ENCODE measurements at regions not wholly inside any gene's neighbourhood (a gene's known extent, or its start where the extent isn't known, plus 50 kb on each side); places are given as distances from the start of the nearest gene placed in this dataset.

- no peaks in the 10 kb centered on the region for H3K9me3 ChIP-seq
Measured at GRCh38 chr15:85934691-85935090, 140.0 kb upstream of the KLHL25 start.

GRCh38 chr15:85935182-85935581 lies 140.5 kb upstream of the KLHL25 start:
- H3K36me3 ChIP-seq (ENCODE audit: low read depth) = no peaks in the 10 kb centered on the region
- ATAC-seq (no peak), DNase-seq (no peak)
- TF ChIP-seq, protein P1, sequence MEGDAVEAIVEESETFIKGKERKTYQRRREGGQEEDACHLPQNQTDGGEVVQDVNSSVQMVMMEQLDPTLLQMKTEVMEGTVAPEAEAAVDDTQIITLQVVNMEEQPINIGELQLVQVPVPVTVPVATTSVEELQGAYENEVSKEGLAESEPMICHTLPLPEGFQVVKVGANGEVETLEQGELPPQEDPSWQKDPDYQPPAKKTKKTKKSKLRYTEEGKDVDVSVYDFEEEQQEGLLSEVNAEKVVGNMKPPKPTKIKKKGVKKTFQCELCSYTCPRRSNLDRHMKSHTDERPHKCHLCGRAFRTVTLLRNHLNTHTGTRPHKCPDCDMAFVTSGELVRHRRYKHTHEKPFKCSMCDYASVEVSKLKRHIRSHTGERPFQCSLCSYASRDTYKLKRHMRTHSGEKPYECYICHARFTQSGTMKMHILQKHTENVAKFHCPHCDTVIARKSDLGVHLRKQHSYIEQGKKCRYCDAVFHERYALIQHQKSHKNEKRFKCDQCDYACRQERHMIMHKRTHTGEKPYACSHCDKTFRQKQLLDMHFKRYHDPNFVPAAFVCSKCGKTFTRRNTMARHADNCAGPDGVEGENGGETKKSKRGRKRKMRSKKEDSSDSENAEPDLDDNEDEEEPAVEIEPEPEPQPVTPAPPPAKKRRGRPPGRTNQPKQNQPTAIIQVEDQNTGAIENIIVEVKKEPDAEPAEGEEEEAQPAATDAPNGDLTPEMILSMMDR (IDR thresholded peaks at IDR 0.05) = no peak
- H3K9me3 ChIP-seq = no peaks in the 10 kb centered on the region
- H3K4me1 ChIP-seq (ENCODE audit: low read depth) = no peaks in the 10 kb centered on the region
- intact Hi-C loops (cut with DNase I, micrococcal nuclease) = no loop called here
- H3K4me3 ChIP-seq = no peak overlapping the region

More at GRCh38 chr15:85934691-85935090, 140.0 kb upstream of the KLHL25 start:
- DNase-seq = no peak
- intact Hi-C loops (cut with DNase I, micrococcal nuclease) = no loop called here
- Histone ChIP-seq H3K4me3 (no peak overlapping the region), H3K36me3 (ENCODE audit: low read depth) (no peaks in the 10 kb centered on the region), H3K4me1 (ENCODE audit: low read depth) (no peaks in the 10 kb centered on the region)
- ATAC-seq = no peak
- TF ChIP-seq, protein P1 (IDR thresholded peaks at IDR 0.05) = no peak

GRCh38 chr15:85937661-85938060 lies 142.0 kb upstream of the AGBL1 start:
- DNase-seq (no peak), ATAC-seq (no peak)
- TF ChIP-seq, protein P1 (IDR thresholded peaks at IDR 0.05) = no peak
- H3K36me3 ChIP-seq (ENCODE audit: low read depth) = no peaks in the 10 kb centered on the region
- H3K4me1 ChIP-seq (ENCODE audit: low read depth) = no peaks in the 10 kb centered on the region
- H3K9me3 ChIP-seq = no peaks in the 10 kb centered on the region
- H3K4me3 ChIP-seq = no peak overlapping the region
- intact Hi-C loops (cut with DNase I, micrococcal nuclease) = no loop called here

- no peak for ATAC-seq
Measured at GRCh38 chr15:85941186-85941855, 138.3 kb upstream of the AGBL1 start.

DNA sequence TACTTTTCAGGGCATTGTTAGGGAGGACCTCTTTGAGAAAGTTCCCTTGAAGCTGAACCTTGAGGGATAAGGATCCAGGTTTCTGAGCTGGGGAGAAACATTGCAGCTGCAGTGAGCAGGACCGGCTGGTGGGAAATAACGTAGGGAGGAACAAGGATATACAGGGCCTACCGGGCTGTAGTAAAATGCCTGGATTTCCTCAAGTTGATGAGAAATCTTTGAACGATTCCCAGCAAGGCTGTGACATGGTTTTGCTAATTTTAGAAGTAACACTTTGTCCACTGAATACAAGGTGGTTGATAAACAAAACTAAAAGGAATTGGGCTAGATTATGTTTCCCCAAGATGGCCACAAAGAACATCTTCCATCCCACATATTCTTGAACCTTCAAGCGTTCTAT lies 137.0 kb upstream of the AGBL1 start:
- no peak for ATAC-seq
- Histone ChIP-seq H3K36me3 (ENCODE audit: low read depth) (no peaks in the 10 kb centered on the region), H3K4me1 (ENCODE audit: low read depth) (no peaks in the 10 kb centered on the region), H3K4me3 (no peak overlapping the region), H3K9me3 (no peaks in the 10 kb centered on the region)
- no peak for DNase-seq
- TF ChIP-seq, protein P1 (IDR thresholded peaks at IDR 0.05) = no peak
- intact Hi-C loops (cut with DNase I, micrococcal nuclease) = no loop called here

More at GRCh38 chr15:85941186-85941855, 138.3 kb upstream of the AGBL1 start:
- no peaks in the 10 kb centered on the region for H3K36me3 ChIP-seq (ENCODE audit: low read depth)
- intact Hi-C loops (cut with DNase I, micrococcal nuclease) = no loop called here
- no peaks in the 10 kb centered on the region for H3K9me3 ChIP-seq
- H3K4me3 ChIP-seq = no peak overlapping the region
- no peak for DNase-seq
- TF ChIP-seq, protein P1 (IDR thresholded peaks at IDR 0.05) = no peak
- no peaks in the 10 kb centered on the region for H3K4me1 ChIP-seq (ENCODE audit: low read depth)

DNA sequence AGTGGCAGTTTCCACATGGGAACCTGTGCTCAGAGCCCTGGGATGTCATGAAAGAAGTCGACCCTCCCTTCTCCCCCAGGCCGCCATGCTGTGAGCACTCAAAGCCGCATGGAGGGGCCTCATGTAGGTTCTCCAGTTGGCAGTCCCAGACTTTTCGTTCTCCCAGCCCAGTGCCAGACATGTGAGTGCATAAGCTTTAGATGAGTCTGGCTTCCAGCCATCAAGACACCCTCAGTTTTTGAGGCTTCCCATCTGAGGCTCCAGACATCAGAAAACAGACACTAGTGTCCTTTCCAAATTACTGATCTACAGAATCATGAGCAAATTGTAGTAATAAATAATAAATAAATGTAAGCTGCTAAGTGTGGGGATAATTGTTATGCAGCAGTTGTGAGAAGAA lies 136.5 kb upstream of the AGBL1 start:
- Histone ChIP-seq H3K4me1 (ENCODE audit: low read depth) (no peaks in the 10 kb centered on the region), H3K36me3 (ENCODE audit: low read depth) (no peaks in the 10 kb centered on the region), H3K4me3 (no peak overlapping the region), H3K9me3 (no peaks in the 10 kb centered on the region)
- no peak for ATAC-seq
- DNase-seq = no peak
- intact Hi-C loops (cut with DNase I, micrococcal nuclease) = no loop called here
- TF ChIP-seq, protein P1 (IDR thresholded peaks at IDR 0.05) = no peak

Data from mucosa of descending colon (tissue), 3 donors.